Skeletal muscle tissue (tissue), 3 donors: ENCODE measurements at regions not wholly inside any gene's neighbourhood (a gene's known extent, or its start where the extent isn't known, plus 50 kb on each side); places are given as distances from the start of the nearest gene placed in this dataset.

ENCODE experiments used
- H3K27ac ChIP-seq: one replicate; pipeline ENCODE4 v1.7.0; 2013; ENCODE audit warnings: mild to moderate bottlenecking, low read depth, low read length, inconsistent platforms
- H3K27me3 ChIP-seq, 3 donors: one replicate each; pipeline ENCODE4 v1.7.0; 2013; ENCODE audit warnings: low read length in 3 of 3; ENCODE audit not compliant: control insufficient read depth in 3 of 3, insufficient read depth in 3 of 3
- H3K36me3 ChIP-seq, 3 donors: one replicate each; pipeline ENCODE4 v1.7.0; 2013; ENCODE audit warnings: low read length in 3 of 3; ENCODE audit not compliant: control insufficient read depth in 3 of 3, insufficient read depth in 3 of 3
- H3K4me1 ChIP-seq, 3 donors: one replicate each; pipeline ENCODE4 v1.7.0; 2013; ENCODE audit warnings: low read length in 3 of 3, mild to moderate bottlenecking in 3 of 3; ENCODE audit not compliant: control insufficient read depth in 3 of 3, insufficient read depth in 3 of 3
- H3K4me3 ChIP-seq, 3 donors: one replicate each; pipeline ENCODE4 v1.7.0; 2013; ENCODE audit warnings: low read length in 3 of 3
- H3K9ac ChIP-seq, 3 donors: one replicate each; pipeline ENCODE4 v1.7.0; 2013; ENCODE audit warnings: low read length in 3 of 3, mild to moderate bottlenecking in 3 of 3, moderate library complexity in 2 of 3, low read depth in 1 of 3
- H3K9me3 ChIP-seq, 3 donors: one replicate each; pipeline ENCODE4 v1.7.0; 2013; ENCODE audit warnings: low read length in 3 of 3; ENCODE audit not compliant: control insufficient read depth in 3 of 3
- donor health status: Osteomylitis.

DNA sequence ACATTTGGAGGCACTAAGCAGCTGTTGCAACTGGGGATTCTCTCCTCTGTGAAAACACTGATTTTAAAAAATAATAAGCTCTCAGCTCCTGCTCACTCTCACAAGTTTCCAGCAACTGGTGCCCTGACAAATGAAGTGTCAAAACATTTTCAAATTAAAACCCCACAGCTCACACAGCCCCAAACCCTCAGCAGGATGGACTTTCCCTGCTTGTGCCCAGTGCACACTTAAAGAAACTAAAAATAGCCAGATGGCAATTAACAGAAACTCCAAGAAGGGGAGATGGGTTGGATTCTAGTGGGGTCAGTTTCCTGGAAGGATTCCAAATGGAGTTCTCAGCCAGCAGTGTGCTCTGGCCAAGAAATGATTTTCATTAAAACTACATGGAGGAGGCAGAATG is 163.0 kb upstream of the PUM3 start:
- Histone ChIP-seq H3K27me3 (no peaks in the 10 kb centered on the region), H3K9ac (no peak overlapping the region), H3K4me3 (no peak overlapping the region), H3K4me1 (no peaks in the 10 kb centered on the region), H3K9me3 (no peaks in the 10 kb centered on the region), H3K36me3 (no peaks in the 10 kb centered on the region), H3K27ac (no peak overlapping the region)

DNA sequence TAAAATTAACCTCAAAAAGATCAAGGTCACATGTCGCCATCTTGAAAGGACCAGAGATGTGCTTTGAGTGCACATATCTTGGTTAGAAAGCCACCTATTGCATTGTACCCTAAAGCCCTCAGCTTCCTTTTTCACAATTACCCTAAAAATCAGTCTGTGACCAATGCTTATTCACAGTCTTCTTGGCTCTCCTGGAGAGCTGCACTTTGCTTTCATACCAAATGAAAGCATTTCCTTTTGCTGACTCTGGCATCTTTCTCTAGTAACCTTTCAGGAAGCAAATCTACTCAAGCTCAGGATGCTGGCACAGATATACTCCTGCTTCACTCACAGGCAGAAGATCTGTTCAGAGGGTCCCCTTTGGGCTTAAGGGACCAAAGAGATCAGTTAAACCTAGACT is 160.7 kb upstream of the PUM3 start:
- Histone ChIP-seq H3K9me3 (no peaks in the 10 kb centered on the region), H3K9ac (no peak overlapping the region), H3K4me1 (no peaks in the 10 kb centered on the region), H3K27ac (no peak overlapping the region), H3K4me3 (no peak overlapping the region), H3K27me3 (no peaks in the 10 kb centered on the region), H3K36me3 (no peaks in the 10 kb centered on the region)

DNA sequence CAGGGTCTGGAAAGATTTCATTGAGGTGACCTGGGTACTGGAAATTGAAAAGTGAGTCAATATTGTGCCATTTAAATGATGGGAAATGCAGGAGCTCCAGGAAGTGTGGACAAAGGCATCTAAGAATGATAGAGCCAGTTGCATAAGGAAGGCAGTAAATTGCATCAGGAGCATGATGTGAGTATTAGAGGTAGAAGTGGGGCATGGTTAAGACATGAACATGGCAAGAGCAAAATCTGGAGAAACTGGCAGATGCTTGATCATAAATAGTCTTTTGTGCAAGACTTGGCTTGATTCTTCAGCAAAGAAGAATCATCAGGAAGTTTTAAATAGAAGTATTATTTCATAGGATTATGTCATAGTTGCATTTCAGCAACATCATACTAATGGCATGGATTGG is 157.4 kb upstream of the PUM3 start:
- no peak overlapping the region for H3K4me3 ChIP-seq
- H3K36me3 ChIP-seq = no peaks in the 10 kb centered on the region
- H3K27me3 ChIP-seq = no peaks in the 10 kb centered on the region
- H3K9ac ChIP-seq = no peak overlapping the region
- H3K4me1 ChIP-seq = no peaks in the 10 kb centered on the region
- H3K27ac ChIP-seq = no peak overlapping the region
- no peaks in the 10 kb centered on the region for H3K9me3 ChIP-seq

DNA sequence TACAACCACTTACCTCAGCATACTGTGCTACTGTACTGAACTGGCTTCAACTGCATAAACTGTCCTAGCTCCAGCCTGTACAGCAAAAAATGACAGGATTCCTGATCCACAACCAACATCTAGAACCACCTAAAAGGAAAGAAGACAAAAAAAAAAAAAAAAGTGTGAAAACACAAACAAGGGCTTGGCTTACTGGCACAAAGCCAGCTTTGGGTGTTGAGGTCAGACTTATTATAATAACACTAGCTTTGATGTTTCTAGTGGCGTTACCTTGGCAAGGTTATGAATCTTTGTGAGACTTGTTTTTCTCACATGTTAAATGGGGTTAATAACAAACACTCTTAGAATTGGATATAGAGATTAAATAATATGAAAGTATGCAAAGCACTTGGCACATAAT is 148.5 kb upstream of the PUM3 start:
- Histone ChIP-seq H3K36me3 (no peaks in the 10 kb centered on the region), H3K27ac (no peak overlapping the region), H3K27me3 (no peaks in the 10 kb centered on the region), H3K4me1 (no peaks in the 10 kb centered on the region), H3K4me3 (no peak overlapping the region), H3K9me3 (peaks cover 0 to 2% (median 0%) of the 10 kb centered on the region in 3 donors), H3K9ac (no peak overlapping the region)

DNA sequence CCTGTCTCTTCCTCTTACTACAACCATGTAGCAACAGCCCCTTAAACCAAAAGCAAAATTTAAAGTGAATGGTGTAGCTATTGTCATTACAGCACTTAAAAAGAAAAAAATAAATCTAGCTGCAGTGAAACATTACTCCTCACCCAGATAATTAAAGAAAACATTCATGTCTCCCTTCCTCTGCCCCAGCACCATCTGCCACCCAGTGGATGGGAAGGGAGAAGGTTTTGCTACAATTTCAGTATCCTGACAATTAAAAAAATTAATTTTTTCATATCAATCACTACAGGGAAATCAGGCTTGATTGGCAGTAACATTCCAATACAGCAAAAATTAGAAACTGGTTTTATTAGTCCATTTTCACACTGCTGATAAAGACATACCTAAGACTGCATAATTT is 147.4 kb upstream of the PUM3 start:
- Histone ChIP-seq H3K4me1 (no peaks in the 10 kb centered on the region), H3K4me3 (no peak overlapping the region), H3K27ac (no peak overlapping the region), H3K36me3 (no peaks in the 10 kb centered on the region), H3K27me3 (no peaks in the 10 kb centered on the region), H3K9me3 (peaks cover 0 to 2% (median 0%) of the 10 kb centered on the region in 3 donors), H3K9ac (no peak overlapping the region)

DNA sequence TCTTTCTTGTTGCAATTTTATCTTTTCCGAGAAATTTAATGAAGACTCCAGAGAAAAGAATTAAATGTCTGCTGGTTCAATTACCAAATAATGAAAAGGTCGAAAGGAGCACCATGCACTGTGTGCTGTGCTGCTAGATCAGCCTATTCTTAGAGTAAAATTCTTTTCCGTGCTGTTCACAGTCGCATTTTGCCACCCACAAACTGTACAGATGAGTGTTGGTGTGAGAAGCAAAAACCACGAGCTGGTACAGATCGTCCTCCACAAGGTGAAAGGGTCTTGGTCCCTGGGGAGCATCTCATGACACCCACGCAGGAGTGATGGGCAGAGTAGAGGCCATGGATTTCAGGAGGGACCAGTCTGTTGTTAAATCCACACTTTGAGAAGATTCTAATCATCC is 143.8 kb upstream of the PUM3 start:
- Histone ChIP-seq H3K27ac (no peak overlapping the region), H3K4me1 (no peaks in the 10 kb centered on the region), H3K36me3 (no peaks in the 10 kb centered on the region), H3K27me3 (no peaks in the 10 kb centered on the region), H3K4me3 (no peak overlapping the region), H3K9ac (no peak overlapping the region), H3K9me3 (peaks cover 0 to 2% (median 0%) of the 10 kb centered on the region in 3 donors)

DNA sequence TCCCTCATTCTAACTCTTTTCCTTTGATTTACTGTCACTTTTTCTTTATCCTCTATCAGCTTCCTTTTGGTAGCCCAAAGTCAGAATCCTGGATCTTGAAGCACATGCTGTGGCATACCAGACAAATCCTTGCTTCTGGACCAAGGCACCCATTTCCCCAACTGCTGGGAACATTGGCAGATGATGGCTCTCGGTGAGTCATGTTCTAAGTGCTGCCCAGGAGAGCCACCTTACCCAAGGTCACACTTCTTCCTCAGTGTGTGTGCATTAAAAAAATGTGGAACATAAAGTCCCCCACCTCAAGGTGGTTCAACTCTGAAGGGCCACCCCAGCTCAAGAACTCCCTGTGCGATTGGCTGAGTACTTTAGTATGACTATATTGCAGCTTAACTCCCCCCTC is 141.4 kb upstream of the PUM3 start:
- no peak overlapping the region for H3K4me3 ChIP-seq
- no peaks in the 10 kb centered on the region for H3K36me3 ChIP-seq
- H3K9me3 ChIP-seq = peaks cover 0 to 2% (median 0%) of the 10 kb centered on the region in 3 donors
- no peak overlapping the region for H3K27ac ChIP-seq
- H3K9ac ChIP-seq = no peak overlapping the region
- no peaks in the 10 kb centered on the region for H3K27me3 ChIP-seq
- H3K4me1 ChIP-seq = no peaks in the 10 kb centered on the region

DNA sequence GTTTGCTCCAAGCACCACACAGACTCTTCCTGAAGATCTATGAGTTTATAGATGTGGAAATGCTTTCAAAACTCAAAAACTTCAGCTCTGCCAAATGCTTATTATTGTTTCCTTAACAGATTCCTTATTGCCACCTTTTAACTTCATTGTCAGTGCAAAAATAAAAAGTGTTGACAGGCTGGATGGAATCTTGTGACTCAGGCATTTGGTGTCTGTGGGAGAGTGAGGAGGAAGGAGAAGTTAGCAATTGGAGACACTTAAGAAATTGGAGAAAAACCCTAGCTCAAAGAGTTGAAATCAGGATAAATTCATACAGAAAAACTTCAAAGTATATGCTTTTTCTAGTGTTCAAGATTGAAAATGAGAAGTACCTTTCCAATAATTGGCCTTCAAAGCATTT is 140.6 kb upstream of the PUM3 start:
- Histone ChIP-seq H3K27me3 (no peaks in the 10 kb centered on the region), H3K9me3 (peaks cover 0 to 2% (median 0%) of the 10 kb centered on the region in 3 donors), H3K4me3 (no peak overlapping the region), H3K4me1 (no peaks in the 10 kb centered on the region), H3K36me3 (no peaks in the 10 kb centered on the region), H3K27ac (no peak overlapping the region), H3K9ac (no peak overlapping the region)

DNA sequence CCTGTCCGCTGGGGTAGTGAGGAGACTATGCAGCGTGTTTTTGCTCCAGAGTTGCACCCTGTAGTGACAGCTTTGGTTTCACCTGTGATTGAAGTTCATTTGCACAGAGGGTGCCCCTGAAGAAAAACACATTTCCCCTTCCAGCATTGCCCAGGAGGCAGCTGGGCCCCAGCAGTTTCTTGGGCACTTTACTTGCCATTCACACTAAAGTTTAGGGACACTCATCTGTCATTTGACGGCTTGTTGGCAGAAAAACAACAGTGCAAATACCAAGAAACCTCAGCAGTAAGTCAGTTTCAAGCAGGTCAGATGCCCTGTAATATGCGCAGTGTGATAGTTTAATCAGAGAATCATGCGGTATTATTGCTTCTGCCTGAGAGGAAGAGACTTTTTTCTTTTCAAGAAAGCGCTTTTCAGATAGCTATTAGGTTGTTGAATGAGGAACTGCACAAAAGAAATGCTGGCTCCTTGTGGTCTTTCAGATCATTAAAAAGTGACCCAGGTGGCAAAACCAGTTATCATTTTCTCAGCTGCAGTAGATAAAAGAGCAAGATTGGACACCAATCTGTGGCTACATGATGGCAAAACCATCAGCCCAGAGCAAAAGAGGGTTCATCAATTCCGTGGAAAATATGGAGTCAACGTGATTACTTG is 136.2 kb upstream of the PUM3 start:
- Histone ChIP-seq H3K4me3 (no peak overlapping the region), H3K4me1 (no peaks in the 10 kb centered on the region), H3K36me3 (no peaks in the 10 kb centered on the region), H3K9ac (no peak overlapping the region), H3K27ac (no peak overlapping the region), H3K27me3 (no peaks in the 10 kb centered on the region), H3K9me3 (no peaks in the 10 kb centered on the region)

DNA sequence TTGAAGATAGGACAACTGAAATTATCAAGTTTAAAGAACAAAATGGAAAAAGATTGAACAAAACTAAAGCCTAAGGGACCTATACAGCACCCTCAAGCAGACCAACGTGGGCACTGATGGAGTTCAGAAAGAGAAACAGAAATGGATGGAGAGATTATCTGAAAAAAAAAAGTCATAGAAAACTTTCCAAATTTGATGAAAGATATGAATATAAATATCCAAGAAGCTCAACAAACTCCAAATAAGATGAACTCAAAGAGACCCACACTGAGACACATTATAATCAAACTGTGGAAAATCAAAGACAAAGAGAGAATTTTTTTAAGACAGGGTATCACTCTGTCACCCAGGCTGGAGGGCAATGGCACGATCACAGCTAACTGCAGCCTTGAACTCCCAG is 128.6 kb upstream of the PUM3 start:
- Histone ChIP-seq H3K9ac (no peak overlapping the region), H3K9me3 (peaks cover 0 to 3% (median 3%) of the 10 kb centered on the region in 3 donors), H3K36me3 (no peaks in the 10 kb centered on the region)

More for the DNA sequence above, 128.6 kb upstream of the PUM3 start:
- Histone ChIP-seq H3K4me1 (no peaks in the 10 kb centered on the region), H3K4me3 (no peak overlapping the region), H3K27me3 (no peaks in the 10 kb centered on the region), H3K27ac (no peak overlapping the region)
